Body of pancreas (tissue), 4 donors: ENCODE measurements at regions not wholly inside any gene's neighbourhood (a gene's known extent, or its start where the extent isn't known, plus 50 kb on each side); places are given as distances from the start of the nearest gene placed in this dataset.

ENCODE experiments used
- CTCF ChIP-seq, 7 experiments: fragments of 450-650 bp in 4 of 7; fragments of 200-600 bp in 3 of 7; sonication (generic) in 3 of 7; IDR thresholded peaks; one replicate each; pipeline ENCODE4 v1.5.1; 2016 to 2019; ENCODE audit warnings: antibody characterized with exemption in 7 of 7
- POLR2A ChIP-seq, 3 donors: fragments of 450-650 bp; IDR thresholded peaks; one replicate each; pipeline ENCODE4 v1.6.1; 2016; ENCODE audit warnings: antibody characterized with exemption in 3 of 3, mild to moderate bottlenecking in 2 of 3

- TF ChIP-seq CTCF (IDR thresholded peaks at IDR 0.05) (no peak), POLR2A (IDR thresholded peaks at IDR 0.05) (no peak)
Measured at GRCh38 chr4:107312366-107312765, 276.3 kb upstream of the DKK2 start.
